H1 (cell line): ENCODE measurements at regions not wholly inside any gene's neighbourhood (a gene's known extent, or its start where the extent isn't known, plus 50 kb on each side); places are given as distances from the start of the nearest gene placed in this dataset.

Source experiments
- CBX5 ChIP-seq: fragments of 300-800, 300-1000 bp; sonication (generic); IDR thresholded peaks from 2 replicates; pipeline ENCODE4 v1.7.1; 2016; ENCODE audit warnings: antibody characterized with exemption, low read length, low read depth
- CHD7 ChIP-seq: fragments of 300-600 bp; sonication (generic); IDR thresholded peaks from 2 replicates; pipeline ENCODE4 v1.7.1; 2012; ENCODE audit warnings: low read length, moderate library complexity, mild to moderate bottlenecking, inconsistent platforms; ENCODE audit not compliant: insufficient replicate concordance
- SRF ChIP-seq: IDR thresholded peaks from 2 replicates; pipeline ENCODE4 v1.6.1; 2011; ENCODE audit warnings: mild to moderate bottlenecking, low read depth, low read length, moderate library complexity

GRCh38 chr5:166529200-166529599 is 1762.2 kb upstream of the WWC1 start (continued):
- TF ChIP-seq CHD7 (no peak), CBX5 (no peak), SRF (no peak)
